Hepatocyte (in vitro differentiated cells): ENCODE measurements at regions not wholly inside any gene's neighbourhood (a gene's known extent, or its start where the extent isn't known, plus 50 kb on each side); places are given as distances from the start of the nearest gene placed in this dataset.

Experiments used
- CTCF ChIP-seq: fragments of 200-600 bp; sonication (generic); IDR thresholded peaks from 2 replicates; pipeline ENCODE4 v1.5.1; 2016; ENCODE audit warnings: antibody characterized with exemption, mild to moderate bottlenecking; ENCODE audit not compliant: poor library complexity
- EZH2 ChIP-seq: fragments of 200-600 bp; sonication (generic); IDR thresholded peaks from 2 replicates; pipeline ENCODE4 v1.6.1; 2016; ENCODE audit warnings: antibody characterized with exemption, mild to moderate bottlenecking, borderline replicate concordance
- EZH2phosphoT487 ChIP-seq: fragments of 200-600 bp; sonication (generic); IDR thresholded peaks from one replicate; pipeline ENCODE4 v1.6.1; 2018; ENCODE audit warnings: antibody characterized with exemption, mild to moderate bottlenecking, low read depth, moderate library complexity; ENCODE audit not compliant: unreplicated experiment, severe bottlenecking

GRCh38 chr1:187157552-187157951 is 328.8 kb downstream of the PLA2G4A start:
- TF ChIP-seq EZH2phosphoT487 (no peak), CTCF (no peak), EZH2 (no peak)
